Endothelial cell of umbilical vein (primary cell): ENCODE measurements at regions not wholly inside any gene's neighbourhood (a gene's known extent, or its start where the extent isn't known, plus 50 kb on each side); places are given as distances from the start of the nearest gene placed in this dataset.

Experiments
- BruUV-seq: library from RNA; stranded (reverse); fragments of 400-500 nt; replicated peaks from 2 replicates; lab custom pipeline; 2021; lab: Mats Ljungman, UMichigan
- CTCF ChIA-PET: fragments of 300-600, 350-600 bp; sonication (Branson Sonifier 250); formaldehyde crosslinking; loops from one replicate; lab custom pipeline; 2021; ENCODE audit warnings: antibody characterized with exemption, inconsistent platforms; lab: Charles Lee
- POLR2A ChIA-PET: fragments of 300-600, 350-600 bp; sonication (Branson Sonifier 250); formaldehyde crosslinking; loops from one replicate; lab custom pipeline; 2021; ENCODE audit warnings: antibody characterized with exemption, inconsistent platforms; lab: Charles Lee
- DNase-seq: peaks from one replicate; pipeline ENCODE4 v3.0.0-alpha.2; 2011; ENCODE audit warnings: low read depth, low spot score
- FAIRE-seq: peaks from 2 replicates; lab custom pipeline; 2011; peaks lifted over from hg19 to GRCh38; lab: Jason Lieb, UNC
- H2AFZ ChIP-seq: 2 replicates; pipeline ENCODE4 v1.6.0; 2012; ENCODE audit warnings: low read depth, low read length, control low read depth, inconsistent platforms
- H3K27ac ChIP-seq: 2 replicates; pipeline ENCODE4 v1.5.1; 2011; ENCODE audit warnings: low read depth, mild to moderate bottlenecking, control low read depth, low read length, moderate library complexity; ENCODE audit not compliant: insufficient read depth
- H3K27me3 ChIP-seq, 2 experiments: 2 replicates each; pipeline versions ENCODE4 v1.6.0 to v1.6.1; 2011; ENCODE audit warnings: low read length in 2 of 2, mixed read lengths in 1 of 2; ENCODE audit not compliant: control insufficient read depth in 2 of 2, insufficient read depth in 2 of 2
- H3K36me3 ChIP-seq, 2 experiments: 2 replicates in 1 of 2; 3 replicates in 1 of 2; pipeline ENCODE4 v1.5.1; 2011; ENCODE audit warnings: low read length in 2 of 2, mild to moderate bottlenecking in 1 of 2, moderate library complexity in 1 of 2; ENCODE audit not compliant: control insufficient read depth in 2 of 2, insufficient read depth in 2 of 2; ENCODE audit errors: extremely low read depth in 1 of 2
- H3K4me1 ChIP-seq: 3 replicates; pipeline ENCODE4 v1.5.1; 2011; ENCODE audit warnings: mild to moderate bottlenecking, low read length; ENCODE audit not compliant: control insufficient read depth, insufficient read depth; ENCODE audit errors: extremely low read depth
- H3K4me2 ChIP-seq: 2 replicates; pipeline ENCODE4 v1.6.1; 2011; ENCODE audit warnings: low read length, control low read depth, mixed read lengths; ENCODE audit not compliant: insufficient read depth
- H3K4me3 ChIP-seq, 3 experiments: fragments of 200-600 bp in 1 of 3; sonication (generic), shearing (Covaris generic) in 1 of 3; replicated peaks in 1 of 3; 2 replicates each; pipeline ENCODE4 v1.5.1; 2011 to 2016; ENCODE audit warnings: control low read depth in 3 of 3, low read length in 3 of 3, mild to moderate bottlenecking in 2 of 3, inconsistent platforms in 1 of 3, low read depth in 1 of 3, moderate library complexity in 1 of 3; ENCODE audit not compliant: insufficient read depth in 1 of 3
- H3K79me2 ChIP-seq: 2 replicates; pipeline ENCODE4 v1.6.0; 2012; ENCODE audit warnings: low read length, inconsistent platforms; ENCODE audit not compliant: control insufficient read depth, insufficient read depth
- H3K9ac ChIP-seq: replicated peaks from 2 replicates; pipeline ENCODE3; 2011; ENCODE audit warnings: low read length, control low read depth; ENCODE audit not compliant: insufficient read depth; ENCODE audit errors: extremely low read depth
- H3K9me1 ChIP-seq: replicated peaks from 3 replicates; pipeline ENCODE4 v1.6.0; 2011; ENCODE audit warnings: mild to moderate bottlenecking, low read length; ENCODE audit not compliant: control insufficient read depth, insufficient read depth; ENCODE audit errors: extremely low read depth
- H3K9me3 ChIP-seq: replicated peaks from 2 replicates; pipeline ENCODE4 v1.5.1; 2012; ENCODE audit warnings: low read length, inconsistent platforms; ENCODE audit not compliant: control insufficient read depth, insufficient read depth
- H4K20me1 ChIP-seq: replicated peaks from 2 replicates; pipeline ENCODE3; 2011; ENCODE audit warnings: mild to moderate bottlenecking, low read length; ENCODE audit not compliant: control insufficient read depth, insufficient read depth; ENCODE audit errors: extremely low read depth
- EZH2 ChIP-seq: IDR thresholded peaks from 2 replicates; pipeline ENCODE4 v1.6.1; 2012; ENCODE audit warnings: borderline replicate concordance, low read depth, mild to moderate bottlenecking, moderate library complexity, low read length, inconsistent platforms; ENCODE audit not compliant: severe bottlenecking
- FOS ChIP-seq: IDR thresholded peaks from 2 replicates; pipeline ENCODE4 v1.6.1; 2011; ENCODE audit warnings: mild to moderate bottlenecking, low read length, moderate library complexity, borderline replicate concordance; ENCODE audit not compliant: insufficient read depth
- GATA2 ChIP-seq: IDR thresholded peaks from 2 replicates; pipeline ENCODE4 v1.7.0; 2011; ENCODE audit warnings: low read depth, mild to moderate bottlenecking, moderate library complexity, mixed read lengths, low read length; ENCODE audit not compliant: insufficient read length, insufficient read depth
- JUN ChIP-seq: IDR thresholded peaks from 2 replicates; pipeline ENCODE4 v1.6.1; 2011; ENCODE audit warnings: borderline replicate concordance, low read depth; ENCODE audit not compliant: insufficient read length, insufficient read depth
- MYC ChIP-seq: IDR thresholded peaks from one replicate; pipeline ENCODE4 v1.6.1; 2011; ENCODE audit warnings: mild to moderate bottlenecking, low read depth, low read length
- POLR2A ChIP-seq: IDR thresholded peaks from 2 replicates; pipeline ENCODE4 v1.6.1; 2012; ENCODE audit warnings: low read depth, mild to moderate bottlenecking, control low read depth, low read length
- POLR2AphosphoS5 ChIP-seq: IDR thresholded peaks from 2 replicates; pipeline ENCODE4 v1.6.1; 2012; ENCODE audit warnings: low read depth, mild to moderate bottlenecking, control low read depth, low read length, moderate library complexity; ENCODE audit not compliant: insufficient read depth
- dilution Hi-C: fragments of 300-500 bp; cut with MboI; formaldehyde crosslinking; loops from one replicate; pipeline ENCODE4 v1.15.0; 2019; ENCODE audit warnings: low sequenced_read_pairs; ENCODE audit not compliant: extremely low pct_ligation_motif_present
- intact Hi-C: fragments of 100-400 bp; cut with micrococcal nuclease; formaldehyde crosslinking; loops from one replicate; pipeline ENCODE4 v1.10.0; 2022
- TF ChIP-seq, protein P1 (sequence below): IDR thresholded peaks from 2 replicates; pipeline ENCODE4 v1.6.1; 2011; ENCODE audit not compliant: insufficient read depth, insufficient read length
- TF ChIP-seq, protein P2 (sequence below), 2 donors: IDR thresholded peaks; 1 replicate in 1 of 2; 2 replicates in 1 of 2; pipeline ENCODE4 v1.5.1; 2011; ENCODE audit warnings: low read length in 2 of 2, mild to moderate bottlenecking in 2 of 2, moderate library complexity in 2 of 2, control low read depth in 1 of 2, inconsistent platforms in 1 of 2, low read depth in 1 of 2; ENCODE audit not compliant: insufficient read depth in 1 of 2; ENCODE audit errors: extremely low read depth in 1 of 2

DNA sequence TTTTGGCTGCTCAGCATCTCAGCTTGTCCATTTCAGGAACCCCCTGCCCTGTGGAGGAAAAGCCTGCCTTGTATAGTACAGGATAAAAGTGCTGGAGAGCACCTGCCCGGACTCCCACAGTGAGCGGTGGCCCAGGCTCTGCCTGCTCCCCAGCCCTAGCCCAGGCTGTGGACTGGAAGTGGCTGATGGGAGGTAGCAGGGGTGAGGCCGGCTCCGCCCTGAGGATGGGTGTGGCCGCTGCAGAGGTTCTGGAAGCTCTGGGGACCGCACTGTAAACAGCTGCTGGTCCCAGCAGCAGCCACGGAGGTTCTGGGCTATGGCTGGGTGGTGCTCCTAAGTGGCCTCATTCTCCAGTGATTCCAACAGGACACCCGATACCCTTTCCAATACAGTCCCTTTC is 56.6 kb upstream of the HELT start:
- no TSS peak for BruUV-seq
- ChIA-PET POLR2A (no interaction called here), CTCF (no interaction called here)
- dilution Hi-C loops: no loop called here
- intact Hi-C loops: no loop called here
- no peaks in the 10 kb centered on the region for H3K9me1 ChIP-seq
- no peaks in the 10 kb centered on the region for H3K36me3 ChIP-seq
- FAIRE-seq (no peak), DNase-seq (no peak)
- no peaks in the 10 kb centered on the region for H3K27me3 ChIP-seq
- no peaks in the 10 kb centered on the region for H3K4me1 ChIP-seq
- no peak overlapping the region for H2AFZ ChIP-seq
- no peak overlapping the region for H3K4me2 ChIP-seq
- no peak overlapping the region for H3K27ac ChIP-seq
- no peaks in the 10 kb centered on the region for H3K79me2 ChIP-seq
- H3K9ac ChIP-seq: no peak overlapping the region
- TF ChIP-seq MYC (no peak), FOS (no peak), POLR2AphosphoS5 (no peak), POLR2A (no peak), JUN (no peak), GATA2 (no peak), EZH2 (no peak)
- TF ChIP-seq, protein P1, sequence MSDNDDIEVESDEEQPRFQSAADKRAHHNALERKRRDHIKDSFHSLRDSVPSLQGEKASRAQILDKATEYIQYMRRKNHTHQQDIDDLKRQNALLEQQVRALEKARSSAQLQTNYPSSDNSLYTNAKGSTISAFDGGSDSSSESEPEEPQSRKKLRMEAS: no peak
- TF ChIP-seq, protein P2, sequence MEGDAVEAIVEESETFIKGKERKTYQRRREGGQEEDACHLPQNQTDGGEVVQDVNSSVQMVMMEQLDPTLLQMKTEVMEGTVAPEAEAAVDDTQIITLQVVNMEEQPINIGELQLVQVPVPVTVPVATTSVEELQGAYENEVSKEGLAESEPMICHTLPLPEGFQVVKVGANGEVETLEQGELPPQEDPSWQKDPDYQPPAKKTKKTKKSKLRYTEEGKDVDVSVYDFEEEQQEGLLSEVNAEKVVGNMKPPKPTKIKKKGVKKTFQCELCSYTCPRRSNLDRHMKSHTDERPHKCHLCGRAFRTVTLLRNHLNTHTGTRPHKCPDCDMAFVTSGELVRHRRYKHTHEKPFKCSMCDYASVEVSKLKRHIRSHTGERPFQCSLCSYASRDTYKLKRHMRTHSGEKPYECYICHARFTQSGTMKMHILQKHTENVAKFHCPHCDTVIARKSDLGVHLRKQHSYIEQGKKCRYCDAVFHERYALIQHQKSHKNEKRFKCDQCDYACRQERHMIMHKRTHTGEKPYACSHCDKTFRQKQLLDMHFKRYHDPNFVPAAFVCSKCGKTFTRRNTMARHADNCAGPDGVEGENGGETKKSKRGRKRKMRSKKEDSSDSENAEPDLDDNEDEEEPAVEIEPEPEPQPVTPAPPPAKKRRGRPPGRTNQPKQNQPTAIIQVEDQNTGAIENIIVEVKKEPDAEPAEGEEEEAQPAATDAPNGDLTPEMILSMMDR (IDR thresholded peaks at IDR 0.05; ENCODE audit: extremely low read depth in 1 of 2, insufficient read depth in 1 of 2, low read depth in 1 of 2, low read length in 2 of 2): no peak
- H3K9me3 ChIP-seq: no peaks in the 10 kb centered on the region
- no peaks in the 10 kb centered on the region for H4K20me1 ChIP-seq
- no peak overlapping the region for H3K4me3 ChIP-seq
